ENCODE measurements at regions not wholly inside any gene's neighbourhood (a gene's known extent, or its start where the extent isn't known, plus 50 kb on each side); places are given as distances from the start of the nearest gene placed in this dataset.

DNA sequence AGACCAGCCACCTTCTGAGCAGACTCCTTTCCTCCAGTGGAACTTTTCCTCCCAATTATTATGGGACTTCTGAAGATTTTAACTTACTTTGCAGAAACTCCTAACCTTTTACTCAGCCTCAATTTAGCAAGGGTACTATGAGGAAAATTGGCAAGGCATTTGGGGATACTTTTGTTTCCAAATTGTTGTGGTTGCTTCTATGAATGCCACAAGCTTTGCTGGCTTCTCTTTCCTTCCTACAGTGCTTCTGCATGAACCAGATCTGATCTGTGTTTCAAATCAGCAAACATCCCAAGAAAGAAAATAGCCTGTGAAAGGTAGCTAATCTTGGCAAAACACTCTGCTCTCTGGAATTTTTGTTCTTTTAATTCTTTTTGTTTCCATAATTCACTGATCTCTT lies 57.3 kb upstream of the TAF11L2 start:
- TF ChIP-seq, protein P1, sequence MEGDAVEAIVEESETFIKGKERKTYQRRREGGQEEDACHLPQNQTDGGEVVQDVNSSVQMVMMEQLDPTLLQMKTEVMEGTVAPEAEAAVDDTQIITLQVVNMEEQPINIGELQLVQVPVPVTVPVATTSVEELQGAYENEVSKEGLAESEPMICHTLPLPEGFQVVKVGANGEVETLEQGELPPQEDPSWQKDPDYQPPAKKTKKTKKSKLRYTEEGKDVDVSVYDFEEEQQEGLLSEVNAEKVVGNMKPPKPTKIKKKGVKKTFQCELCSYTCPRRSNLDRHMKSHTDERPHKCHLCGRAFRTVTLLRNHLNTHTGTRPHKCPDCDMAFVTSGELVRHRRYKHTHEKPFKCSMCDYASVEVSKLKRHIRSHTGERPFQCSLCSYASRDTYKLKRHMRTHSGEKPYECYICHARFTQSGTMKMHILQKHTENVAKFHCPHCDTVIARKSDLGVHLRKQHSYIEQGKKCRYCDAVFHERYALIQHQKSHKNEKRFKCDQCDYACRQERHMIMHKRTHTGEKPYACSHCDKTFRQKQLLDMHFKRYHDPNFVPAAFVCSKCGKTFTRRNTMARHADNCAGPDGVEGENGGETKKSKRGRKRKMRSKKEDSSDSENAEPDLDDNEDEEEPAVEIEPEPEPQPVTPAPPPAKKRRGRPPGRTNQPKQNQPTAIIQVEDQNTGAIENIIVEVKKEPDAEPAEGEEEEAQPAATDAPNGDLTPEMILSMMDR (IDR thresholded peaks at IDR 0.05; ENCODE audit: extremely low read depth, low read depth, low read length), result no peak
- Histone ChIP-seq H3K4me2 (ENCODE audit: insufficient read depth, low read length) (peak overlapping the region; percentile 9), H3K27me3 (ENCODE audit: insufficient read depth, low read length) (no peaks in the 10 kb centered on the region), H2AFZ (ENCODE audit: low read length) (no peak overlapping the region), H3K4me1 (ENCODE audit: insufficient read depth, low read length) (peaks cover 23% of the 10 kb centered on the region), H4K20me1 (ENCODE audit: insufficient read depth, low read length) (no peaks in the 10 kb centered on the region), H3K36me3 (ENCODE audit: insufficient read depth, low read length) (no peaks in the 10 kb centered on the region), H3K9me3 (ENCODE audit: low read depth, low read length) (no peaks in the 10 kb centered on the region), H3K79me2 (ENCODE audit: insufficient read depth, low read length) (no peaks in the 10 kb centered on the region), H3K4me3 (ENCODE audit: insufficient read depth, low read length) (no peak overlapping the region), H3K27ac (ENCODE audit: low read depth, low read length) (no peak overlapping the region)
- no peak for DNase-seq (ENCODE audit: insufficient read length, low spot score, missing footprints)

DNA sequence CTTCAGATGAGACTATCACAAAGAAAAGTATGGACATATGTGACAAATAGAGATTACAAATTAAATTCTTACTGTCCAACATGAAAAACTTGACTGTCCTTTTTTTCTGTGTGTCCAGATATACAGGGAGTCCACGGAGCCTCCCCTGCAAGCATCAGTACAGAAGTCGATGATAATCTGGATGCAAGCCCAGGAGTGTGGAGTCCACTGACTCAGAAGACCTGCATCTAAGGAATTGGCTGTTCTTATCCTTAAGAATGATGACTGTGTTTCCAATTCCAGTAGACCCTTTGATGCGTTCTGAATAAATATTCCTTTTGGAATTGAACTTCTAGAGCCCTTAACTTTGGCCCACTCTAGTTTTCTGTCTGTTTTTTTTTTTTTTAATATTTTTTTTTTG lies 56.7 kb upstream of the TAF11L2 start:
- no peaks in the 10 kb centered on the region for H3K79me2 ChIP-seq (ENCODE audit: insufficient read depth, low read length)
- H3K4me3 ChIP-seq (ENCODE audit: insufficient read depth, low read length), result no peak overlapping the region
- no peaks in the 10 kb centered on the region for H3K27me3 ChIP-seq (ENCODE audit: insufficient read depth, low read length)
- no peaks in the 10 kb centered on the region for H3K9me3 ChIP-seq (ENCODE audit: low read depth, low read length)
- TF ChIP-seq, protein P1 (IDR thresholded peaks at IDR 0.05; ENCODE audit: extremely low read depth, low read depth, low read length), result no peak
- no peak overlapping the region for H2AFZ ChIP-seq (ENCODE audit: low read length)
- H3K4me2 ChIP-seq (ENCODE audit: insufficient read depth, low read length), result peak overlapping the region; percentile 9
- no peaks in the 10 kb centered on the region for H3K36me3 ChIP-seq (ENCODE audit: insufficient read depth, low read length)
- H3K27ac ChIP-seq (ENCODE audit: low read depth, low read length), result no peak overlapping the region
- DNase-seq (ENCODE audit: insufficient read length, low spot score, missing footprints), result peak; percentile 82
- no peaks in the 10 kb centered on the region for H4K20me1 ChIP-seq (ENCODE audit: insufficient read depth, low read length)
- peaks cover 19% of the 10 kb centered on the region for H3K4me1 ChIP-seq (ENCODE audit: insufficient read depth, low read length)

DNA sequence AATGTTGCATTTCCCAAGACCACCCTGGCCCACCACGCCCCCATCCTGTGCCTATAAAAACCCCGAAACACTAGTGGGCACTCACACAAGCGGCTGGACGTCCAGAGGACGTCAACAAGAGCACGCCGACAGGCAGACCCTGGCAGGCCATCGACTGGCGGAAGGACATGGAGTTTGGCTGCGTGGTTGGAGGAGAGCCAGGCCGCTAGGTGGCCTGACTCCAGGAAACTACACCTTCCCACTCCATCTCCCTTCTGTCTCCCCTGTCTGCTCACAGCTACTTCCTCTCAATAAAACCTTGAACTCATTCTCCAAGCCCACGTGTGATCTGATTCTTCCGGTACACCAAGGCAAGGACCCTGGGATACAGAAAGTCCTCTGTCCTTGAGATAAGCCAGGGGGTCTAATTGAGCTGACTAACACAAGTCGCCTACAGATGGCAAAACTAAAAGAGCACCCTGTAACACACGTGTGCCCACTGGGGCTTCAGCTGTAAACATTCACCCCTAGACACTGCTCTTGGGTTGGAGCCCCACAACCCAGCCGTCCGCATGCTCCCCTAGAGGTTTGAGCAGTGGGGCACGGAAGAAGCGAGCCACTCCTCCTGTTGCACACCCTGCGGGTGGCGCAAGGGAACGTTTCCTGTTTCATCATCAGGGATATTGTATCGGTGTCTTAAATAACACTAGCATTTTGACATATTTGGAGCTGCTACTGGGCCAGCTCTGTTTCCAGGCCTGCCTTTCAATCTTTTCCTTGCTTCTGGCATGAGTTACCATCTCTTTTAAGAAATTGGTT lies 54.5 kb upstream of the TAF11L2 start:
- H2AFZ ChIP-seq (ENCODE audit: low read length), result no peak overlapping the region
- no peak for DNase-seq (ENCODE audit: insufficient read length, low spot score, missing footprints)
- H3K9me3 ChIP-seq (ENCODE audit: low read depth, low read length), result no peaks in the 10 kb centered on the region
- no peak overlapping the region for H3K27ac ChIP-seq (ENCODE audit: low read depth, low read length)
- no peak overlapping the region for H3K4me2 ChIP-seq (ENCODE audit: insufficient read depth, low read length)
- no peaks in the 10 kb centered on the region for H3K27me3 ChIP-seq (ENCODE audit: insufficient read depth, low read length)
- no peaks in the 10 kb centered on the region for H3K79me2 ChIP-seq (ENCODE audit: insufficient read depth, low read length)
- H3K4me3 ChIP-seq (ENCODE audit: insufficient read depth, low read length), result no peak overlapping the region
- H4K20me1 ChIP-seq (ENCODE audit: insufficient read depth, low read length), result no peaks in the 10 kb centered on the region
- peaks cover 18% of the 10 kb centered on the region for H3K4me1 ChIP-seq (ENCODE audit: insufficient read depth, low read length)
- H3K36me3 ChIP-seq (ENCODE audit: insufficient read depth, low read length), result no peaks in the 10 kb centered on the region
- TF ChIP-seq, protein P1 (IDR thresholded peaks at IDR 0.05; ENCODE audit: extremely low read depth, low read depth, low read length), result no peak

DNA sequence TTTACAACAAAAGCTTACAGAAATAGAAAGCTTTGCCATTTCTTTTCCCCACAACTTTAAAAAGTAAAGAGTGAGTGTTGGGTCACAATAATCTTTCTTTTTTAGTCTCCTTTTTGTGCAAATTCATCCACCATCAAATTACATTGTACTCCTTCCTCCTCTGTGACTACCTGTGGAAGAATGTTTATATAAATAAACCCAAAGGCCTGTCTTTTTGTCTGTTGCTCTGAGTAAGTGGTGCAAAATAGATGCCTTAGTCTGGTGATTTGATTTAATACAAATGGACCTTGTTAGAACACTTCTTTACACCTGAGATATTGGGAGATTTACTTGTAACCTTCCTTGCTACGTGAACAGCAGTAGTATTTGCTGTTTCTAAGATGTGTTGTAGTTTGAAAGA lies 53.5 kb upstream of the TAF11L2 start:
- Histone ChIP-seq H3K4me1 (ENCODE audit: insufficient read depth, low read length) (peaks cover 18% of the 10 kb centered on the region), H3K36me3 (ENCODE audit: insufficient read depth, low read length) (no peaks in the 10 kb centered on the region), H3K79me2 (ENCODE audit: insufficient read depth, low read length) (no peaks in the 10 kb centered on the region), H3K27me3 (ENCODE audit: insufficient read depth, low read length) (no peaks in the 10 kb centered on the region), H3K4me3 (ENCODE audit: insufficient read depth, low read length) (no peak overlapping the region), H3K27ac (ENCODE audit: low read depth, low read length) (no peak overlapping the region), H4K20me1 (ENCODE audit: insufficient read depth, low read length) (no peaks in the 10 kb centered on the region), H2AFZ (ENCODE audit: low read length) (no peak overlapping the region), H3K9me3 (ENCODE audit: low read depth, low read length) (no peaks in the 10 kb centered on the region), H3K4me2 (ENCODE audit: insufficient read depth, low read length) (no peak overlapping the region)
- no peak for DNase-seq (ENCODE audit: insufficient read length, low spot score, missing footprints)
- TF ChIP-seq, protein P1 (IDR thresholded peaks at IDR 0.05; ENCODE audit: extremely low read depth, low read depth, low read length), result no peak
